22Rv1 (cell line): ENCODE measurements at regions not wholly inside any gene's neighbourhood (a gene's known extent, or its start where the extent isn't known, plus 50 kb on each side); places are given as distances from the start of the nearest gene placed in this dataset.

Experiments used
- ZFX ChIP-seq: fragments of 450-650 bp; IDR thresholded peaks from 2 replicates; pipeline ENCODE4 v1.6.1; 2017; ENCODE audit warnings: antibody characterized with exemption, borderline replicate concordance
- TF ChIP-seq, protein P1 (sequence below): fragments of 450-650 bp; IDR thresholded peaks from 2 replicates; pipeline ENCODE4 v1.5.1; 2017; ENCODE audit warnings: mild to moderate bottlenecking

DNA sequence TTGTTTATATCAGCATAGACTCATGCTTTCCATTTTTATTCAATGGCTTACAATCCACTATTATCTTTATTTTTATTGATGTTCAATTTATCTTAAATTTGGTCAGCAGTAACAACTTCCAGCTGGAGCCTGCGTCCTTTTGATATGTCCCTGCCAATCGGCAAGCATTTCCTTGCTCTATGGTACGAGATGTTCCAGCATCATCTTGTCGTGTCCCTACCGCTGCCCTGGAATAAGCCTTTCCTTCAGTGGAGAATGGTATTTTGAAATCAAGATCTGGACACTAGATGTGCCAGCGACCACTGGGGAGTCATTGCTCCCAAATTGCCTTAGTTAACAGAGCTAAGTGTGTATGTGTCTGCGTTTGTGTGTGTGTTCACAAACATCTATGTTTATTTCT lies 151.6 kb upstream of the RGMB start:
- TF ChIP-seq, protein P1, sequence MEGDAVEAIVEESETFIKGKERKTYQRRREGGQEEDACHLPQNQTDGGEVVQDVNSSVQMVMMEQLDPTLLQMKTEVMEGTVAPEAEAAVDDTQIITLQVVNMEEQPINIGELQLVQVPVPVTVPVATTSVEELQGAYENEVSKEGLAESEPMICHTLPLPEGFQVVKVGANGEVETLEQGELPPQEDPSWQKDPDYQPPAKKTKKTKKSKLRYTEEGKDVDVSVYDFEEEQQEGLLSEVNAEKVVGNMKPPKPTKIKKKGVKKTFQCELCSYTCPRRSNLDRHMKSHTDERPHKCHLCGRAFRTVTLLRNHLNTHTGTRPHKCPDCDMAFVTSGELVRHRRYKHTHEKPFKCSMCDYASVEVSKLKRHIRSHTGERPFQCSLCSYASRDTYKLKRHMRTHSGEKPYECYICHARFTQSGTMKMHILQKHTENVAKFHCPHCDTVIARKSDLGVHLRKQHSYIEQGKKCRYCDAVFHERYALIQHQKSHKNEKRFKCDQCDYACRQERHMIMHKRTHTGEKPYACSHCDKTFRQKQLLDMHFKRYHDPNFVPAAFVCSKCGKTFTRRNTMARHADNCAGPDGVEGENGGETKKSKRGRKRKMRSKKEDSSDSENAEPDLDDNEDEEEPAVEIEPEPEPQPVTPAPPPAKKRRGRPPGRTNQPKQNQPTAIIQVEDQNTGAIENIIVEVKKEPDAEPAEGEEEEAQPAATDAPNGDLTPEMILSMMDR = no peak
- TF ChIP-seq ZFX = no peak
